Endothelial cell of umbilical vein (primary cell): ENCODE measurements at regions not wholly inside any gene's neighbourhood (a gene's known extent, or its start where the extent isn't known, plus 50 kb on each side); places are given as distances from the start of the nearest gene placed in this dataset.

ENCODE experiments used
- BruUV-seq: library from RNA; stranded (reverse); fragments of 400-500 nt; replicated peaks from 2 replicates; lab custom pipeline; 2021; lab: Mats Ljungman, UMichigan
- CTCF ChIA-PET: fragments of 300-600, 350-600 bp; sonication (Branson Sonifier 250); formaldehyde crosslinking; loops from one replicate; lab custom pipeline; 2021; ENCODE audit warnings: antibody characterized with exemption, inconsistent platforms; lab: Charles Lee
- POLR2A ChIA-PET: fragments of 300-600, 350-600 bp; sonication (Branson Sonifier 250); formaldehyde crosslinking; loops from one replicate; lab custom pipeline; 2021; ENCODE audit warnings: antibody characterized with exemption, inconsistent platforms; lab: Charles Lee
- DNase-seq: peaks from one replicate; pipeline ENCODE4 v3.0.0-alpha.2; 2011; ENCODE audit warnings: low read depth, low spot score
- FAIRE-seq: peaks from 2 replicates; lab custom pipeline; 2011; peaks lifted over from hg19 to GRCh38; lab: Jason Lieb, UNC
- H2AFZ ChIP-seq: 2 replicates; pipeline ENCODE4 v1.6.0; 2012; ENCODE audit warnings: low read depth, low read length, control low read depth, inconsistent platforms
- H3K27ac ChIP-seq: 2 replicates; pipeline ENCODE4 v1.5.1; 2011; ENCODE audit warnings: low read depth, mild to moderate bottlenecking, control low read depth, low read length, moderate library complexity; ENCODE audit not compliant: insufficient read depth
- H3K27me3 ChIP-seq, 2 experiments: 2 replicates each; pipeline versions ENCODE4 v1.6.0 to v1.6.1; 2011; ENCODE audit warnings: low read length in 2 of 2, mixed read lengths in 1 of 2; ENCODE audit not compliant: control insufficient read depth in 2 of 2, insufficient read depth in 2 of 2
- H3K36me3 ChIP-seq, 2 experiments: 2 replicates in 1 of 2; 3 replicates in 1 of 2; pipeline ENCODE4 v1.5.1; 2011; ENCODE audit warnings: low read length in 2 of 2, mild to moderate bottlenecking in 1 of 2, moderate library complexity in 1 of 2; ENCODE audit not compliant: control insufficient read depth in 2 of 2, insufficient read depth in 2 of 2; ENCODE audit errors: extremely low read depth in 1 of 2
- H3K4me1 ChIP-seq: 3 replicates; pipeline ENCODE4 v1.5.1; 2011; ENCODE audit warnings: mild to moderate bottlenecking, low read length; ENCODE audit not compliant: control insufficient read depth, insufficient read depth; ENCODE audit errors: extremely low read depth
- H3K4me2 ChIP-seq: 2 replicates; pipeline ENCODE4 v1.6.1; 2011; ENCODE audit warnings: low read length, control low read depth, mixed read lengths; ENCODE audit not compliant: insufficient read depth
- H3K4me3 ChIP-seq, 3 experiments: fragments of 200-600 bp in 1 of 3; sonication (generic), shearing (Covaris generic) in 1 of 3; replicated peaks in 1 of 3; 2 replicates each; pipeline ENCODE4 v1.5.1; 2011 to 2016; ENCODE audit warnings: control low read depth in 3 of 3, low read length in 3 of 3, mild to moderate bottlenecking in 2 of 3, inconsistent platforms in 1 of 3, low read depth in 1 of 3, moderate library complexity in 1 of 3; ENCODE audit not compliant: insufficient read depth in 1 of 3
- H3K79me2 ChIP-seq: 2 replicates; pipeline ENCODE4 v1.6.0; 2012; ENCODE audit warnings: low read length, inconsistent platforms; ENCODE audit not compliant: control insufficient read depth, insufficient read depth
- H3K9ac ChIP-seq: replicated peaks from 2 replicates; pipeline ENCODE3; 2011; ENCODE audit warnings: low read length, control low read depth; ENCODE audit not compliant: insufficient read depth; ENCODE audit errors: extremely low read depth
- H3K9me1 ChIP-seq: replicated peaks from 3 replicates; pipeline ENCODE4 v1.6.0; 2011; ENCODE audit warnings: mild to moderate bottlenecking, low read length; ENCODE audit not compliant: control insufficient read depth, insufficient read depth; ENCODE audit errors: extremely low read depth
- H3K9me3 ChIP-seq: replicated peaks from 2 replicates; pipeline ENCODE4 v1.5.1; 2012; ENCODE audit warnings: low read length, inconsistent platforms; ENCODE audit not compliant: control insufficient read depth, insufficient read depth
- H4K20me1 ChIP-seq: replicated peaks from 2 replicates; pipeline ENCODE3; 2011; ENCODE audit warnings: mild to moderate bottlenecking, low read length; ENCODE audit not compliant: control insufficient read depth, insufficient read depth; ENCODE audit errors: extremely low read depth
- CTCF ChIP-seq, 2 donors: IDR thresholded peaks; 1 replicate in 1 of 2; 2 replicates in 1 of 2; pipeline ENCODE4 v1.5.1; 2011; ENCODE audit warnings: low read length in 2 of 2, mild to moderate bottlenecking in 2 of 2, moderate library complexity in 2 of 2, control low read depth in 1 of 2, inconsistent platforms in 1 of 2, low read depth in 1 of 2; ENCODE audit not compliant: insufficient read depth in 1 of 2; ENCODE audit errors: extremely low read depth in 1 of 2
- EZH2 ChIP-seq: IDR thresholded peaks from 2 replicates; pipeline ENCODE4 v1.6.1; 2012; ENCODE audit warnings: borderline replicate concordance, low read depth, mild to moderate bottlenecking, moderate library complexity, low read length, inconsistent platforms; ENCODE audit not compliant: severe bottlenecking
- FOS ChIP-seq: IDR thresholded peaks from 2 replicates; pipeline ENCODE4 v1.6.1; 2011; ENCODE audit warnings: mild to moderate bottlenecking, low read length, moderate library complexity, borderline replicate concordance; ENCODE audit not compliant: insufficient read depth
- GATA2 ChIP-seq: IDR thresholded peaks from 2 replicates; pipeline ENCODE4 v1.7.0; 2011; ENCODE audit warnings: low read depth, mild to moderate bottlenecking, moderate library complexity, mixed read lengths, low read length; ENCODE audit not compliant: insufficient read length, insufficient read depth
- JUN ChIP-seq: IDR thresholded peaks from 2 replicates; pipeline ENCODE4 v1.6.1; 2011; ENCODE audit warnings: borderline replicate concordance, low read depth; ENCODE audit not compliant: insufficient read length, insufficient read depth
- MAX ChIP-seq: IDR thresholded peaks from 2 replicates; pipeline ENCODE4 v1.6.1; 2011; ENCODE audit not compliant: insufficient read depth, insufficient read length
- MYC ChIP-seq: IDR thresholded peaks from one replicate; pipeline ENCODE4 v1.6.1; 2011; ENCODE audit warnings: mild to moderate bottlenecking, low read depth, low read length
- POLR2A ChIP-seq: IDR thresholded peaks from 2 replicates; pipeline ENCODE4 v1.6.1; 2012; ENCODE audit warnings: low read depth, mild to moderate bottlenecking, control low read depth, low read length
- POLR2AphosphoS5 ChIP-seq: IDR thresholded peaks from 2 replicates; pipeline ENCODE4 v1.6.1; 2012; ENCODE audit warnings: low read depth, mild to moderate bottlenecking, control low read depth, low read length, moderate library complexity; ENCODE audit not compliant: insufficient read depth
- dilution Hi-C: fragments of 300-500 bp; cut with MboI; formaldehyde crosslinking; loops from one replicate; pipeline ENCODE4 v1.15.0; 2019; ENCODE audit warnings: low sequenced_read_pairs; ENCODE audit not compliant: extremely low pct_ligation_motif_present
- intact Hi-C: fragments of 100-400 bp; cut with micrococcal nuclease; formaldehyde crosslinking; loops from one replicate; pipeline ENCODE4 v1.10.0; 2022

- dilution Hi-C loops: no loop called here
- BruUV-seq: no TSS peak
- FAIRE-seq: no peak
Measured at GRCh38 chrX:123072686-123073385, 111.2 kb upstream of the GRIA3 start.

GRCh38 chrX:123075947-123076561 is 108.0 kb upstream of the GRIA3 start:
- H3K36me3 ChIP-seq: no peaks in the 10 kb centered on the region
- ChIA-PET CTCF (no interaction called here), POLR2A (no interaction called here)
- H3K9ac ChIP-seq: no peak overlapping the region
- H3K27ac ChIP-seq: no peak overlapping the region
- H3K79me2 ChIP-seq: no peaks in the 10 kb centered on the region
- H3K9me3 ChIP-seq: no peaks in the 10 kb centered on the region
- H4K20me1 ChIP-seq: no peaks in the 10 kb centered on the region
- no TSS peak for BruUV-seq
- H3K4me2 ChIP-seq: no peak overlapping the region
- intact Hi-C loops: no loop called here
- H2AFZ ChIP-seq: no peak overlapping the region
- DNase-seq: no peak
- H3K4me3 ChIP-seq: no peak overlapping the region
- FAIRE-seq: no peak
- dilution Hi-C loops: no loop called here
- no peaks in the 10 kb centered on the region for H3K9me1 ChIP-seq
- no peaks in the 10 kb centered on the region for H3K4me1 ChIP-seq
- H3K27me3 ChIP-seq: no peaks in the 10 kb centered on the region
- TF ChIP-seq JUN: no peak
- TF ChIP-seq POLR2A: no peak
- no peak for TF ChIP-seq MAX
- TF ChIP-seq GATA2: no peak
- TF ChIP-seq POLR2AphosphoS5: no peak
- TF ChIP-seq MYC: no peak
- no peak for TF ChIP-seq FOS
- no peak for TF ChIP-seq EZH2
- TF ChIP-seq CTCF (IDR thresholded peaks at IDR 0.05; ENCODE audit: extremely low read depth in 1 of 2, insufficient read depth in 1 of 2, low read depth in 1 of 2, low read length in 2 of 2): no peak

More at GRCh38 chrX:123072686-123073385, 111.2 kb upstream of the GRIA3 start:
- DNase-seq: no peak
- no peak overlapping the region for H3K4me2 ChIP-seq
- H3K79me2 ChIP-seq: no peaks in the 10 kb centered on the region
- POLR2A ChIA-PET: no interaction called here
- no peaks in the 10 kb centered on the region for H3K4me1 ChIP-seq
- no peaks in the 10 kb centered on the region for H4K20me1 ChIP-seq
- no peak overlapping the region for H3K9ac ChIP-seq
- H3K9me3 ChIP-seq: no peaks in the 10 kb centered on the region
- H2AFZ ChIP-seq: no peak overlapping the region
- no peaks in the 10 kb centered on the region for H3K36me3 ChIP-seq
- CTCF ChIA-PET: no interaction called here
- no peaks in the 10 kb centered on the region for H3K27me3 ChIP-seq
- TF ChIP-seq MAX (no peak), JUN (no peak), MYC (no peak), POLR2A (no peak)
- H3K9me1 ChIP-seq: no peaks in the 10 kb centered on the region
- H3K27ac ChIP-seq: no peak overlapping the region
- no peak overlapping the region for H3K4me3 ChIP-seq
- intact Hi-C loops: no loop called here
